KMS-11 (cell line): ENCODE measurements at regions not wholly inside any gene's neighbourhood (a gene's known extent, or its start where the extent isn't known, plus 50 kb on each side); places are given as distances from the start of the nearest gene placed in this dataset.

Experiments used
- H2AFZ ChIP-seq: fragments of 200-600 bp; sonication (generic); 2 replicates; pipeline ENCODE4 v1.6.1; 2016; ENCODE audit warnings: antibody characterized with exemption, mixed run types, low read depth
- H3K27ac ChIP-seq: fragments of 200-600 bp; sonication (generic); 2 replicates; pipeline ENCODE4 v1.6.1; 2016; ENCODE audit warnings: mild to moderate bottlenecking, mixed run types
- H3K27me3 ChIP-seq: fragments of 200-600 bp; sonication (generic); 2 replicates; pipeline ENCODE4 v1.6.1; 2017; ENCODE audit warnings: mild to moderate bottlenecking, low read depth, mixed run types, moderate library complexity; ENCODE audit not compliant: insufficient read depth
- H3K36me3 ChIP-seq: fragments of 200-600 bp; sonication (generic); 2 replicates; pipeline ENCODE4 v1.6.1; 2017; ENCODE audit warnings: mild to moderate bottlenecking, mixed run types; ENCODE audit not compliant: insufficient read depth
- H3K4me1 ChIP-seq: fragments of 200-600 bp; sonication (generic); 2 replicates; pipeline ENCODE4 v1.6.1; 2016; ENCODE audit warnings: mild to moderate bottlenecking, low read depth, mixed run types; ENCODE audit not compliant: poor library complexity, severe bottlenecking
- H3K4me2 ChIP-seq: fragments of 200-600 bp; sonication (generic); 2 replicates; pipeline ENCODE4 v1.7.0; 2016; ENCODE audit warnings: mild to moderate bottlenecking, mixed run types
- H3K4me3 ChIP-seq: fragments of 200-600 bp; sonication (generic); IDR thresholded peaks from 2 replicates; pipeline ENCODE4 v1.6.1; 2017; ENCODE audit warnings: low read depth, low read length, mixed read lengths; ENCODE audit not compliant: insufficient read depth
- H3K79me2 ChIP-seq: fragments of 200-600 bp; sonication (generic); 2 replicates; pipeline ENCODE4 v1.6.1; 2016; ENCODE audit warnings: low read depth, mixed run types; ENCODE audit not compliant: insufficient read depth
- H3K9ac ChIP-seq: fragments of 200-600 bp; sonication (generic); 2 replicates; pipeline ENCODE4 v1.6.1; 2016; ENCODE audit warnings: mild to moderate bottlenecking, mixed run types
- H4K20me1 ChIP-seq: fragments of 200-600 bp; sonication (generic); 2 replicates; pipeline ENCODE4 v1.6.1; 2016; ENCODE audit warnings: mild to moderate bottlenecking, mixed run types; ENCODE audit not compliant: insufficient read depth
- CTCF ChIP-seq: fragments of 200-600 bp; sonication (generic); conservative IDR thresholded peaks from 2 replicates; pipeline ENCODE4 v1.6.1; 2017; ENCODE audit warnings: low read depth, mild to moderate bottlenecking, antibody characterized with exemption, low read length, moderate library complexity, mixed read lengths

GRCh38 chr3:106710596-106710995 is 666.6 kb upstream of the CCDC54 start:
- H3K36me3 ChIP-seq: no peaks in the 10 kb centered on the region
- H2AFZ ChIP-seq: no peak overlapping the region
- no peak overlapping the region for H3K4me2 ChIP-seq
- H3K9ac ChIP-seq: no peak overlapping the region
- TF ChIP-seq CTCF: no peak
- no peak overlapping the region for H3K27ac ChIP-seq
- H3K4me1 ChIP-seq: peaks cover 8% of the 10 kb centered on the region
- no peaks in the 10 kb centered on the region for H3K79me2 ChIP-seq
- H3K4me3 ChIP-seq: no peak overlapping the region
- no peaks in the 10 kb centered on the region for H3K27me3 ChIP-seq
- no peaks in the 10 kb centered on the region for H4K20me1 ChIP-seq

- no peak overlapping the region for H3K4me2 ChIP-seq
- TF ChIP-seq CTCF: no peak
- H2AFZ ChIP-seq: no peak overlapping the region
- H3K27ac ChIP-seq: no peak overlapping the region
- peaks cover 8% of the 10 kb centered on the region for H3K4me1 ChIP-seq
- H3K79me2 ChIP-seq: no peaks in the 10 kb centered on the region
- H3K27me3 ChIP-seq: no peaks in the 10 kb centered on the region
- H3K4me3 ChIP-seq: no peak overlapping the region
- no peaks in the 10 kb centered on the region for H3K36me3 ChIP-seq
- H4K20me1 ChIP-seq: no peaks in the 10 kb centered on the region
- no peak overlapping the region for H3K9ac ChIP-seq
These were observed 665.6 kb upstream of the CCDC54 start for GRCh38 chr3:106711650-106712049.

GRCh38 chr3:106714400-106714799 is 662.8 kb upstream of the CCDC54 start:
- Histone ChIP-seq H3K4me1 (peaks cover 8% of the 10 kb centered on the region), H3K4me3 (no peak overlapping the region), H2AFZ (no peak overlapping the region), H4K20me1 (no peaks in the 10 kb centered on the region), H3K27me3 (no peaks in the 10 kb centered on the region), H3K9ac (no peak overlapping the region), H3K79me2 (no peaks in the 10 kb centered on the region), H3K36me3 (no peaks in the 10 kb centered on the region), H3K27ac (no peak overlapping the region), H3K4me2 (no peak overlapping the region)
- TF ChIP-seq CTCF: no peak

- H3K36me3 ChIP-seq: no peaks in the 10 kb centered on the region
- no peaks in the 10 kb centered on the region for H3K79me2 ChIP-seq
- no peak overlapping the region for H3K4me2 ChIP-seq
- H4K20me1 ChIP-seq: no peaks in the 10 kb centered on the region
- TF ChIP-seq CTCF: no peak
- no peak overlapping the region for H3K9ac ChIP-seq
- peaks cover 17% of the 10 kb centered on the region for H3K4me1 ChIP-seq
- no peaks in the 10 kb centered on the region for H3K27me3 ChIP-seq
- no peak overlapping the region for H2AFZ ChIP-seq
- H3K27ac ChIP-seq: no peak overlapping the region
- H3K4me3 ChIP-seq: no peak overlapping the region
These were observed 662.0 kb upstream of the CCDC54 start for GRCh38 chr3:106715286-106715685.
